GM12878 (cell line): ENCODE measurements at regions not wholly inside any gene's neighbourhood (a gene's known extent, or its start where the extent isn't known, plus 50 kb on each side); places are given as distances from the start of the nearest gene placed in this dataset.

Experiments
- ATAC-seq: fragments of 200-7000 bp; cut with Tn5 transposase; 3 replicates; pipeline ENCODE4 v1.9.1; 2020; ENCODE audit warnings: mild to moderate bottlenecking, moderate library complexity
- BruUV-seq: library from RNA; stranded (reverse); fragments of 400-500 nt; replicated peaks from 2 replicates; lab custom pipeline; 2021; lab: Mats Ljungman, UMichigan
- CTCF ChIA-PET: fragments of 300-600 bp; sonication (Branson Sonifier 250); formaldehyde crosslinking; extraction: SDS; loops from one replicate; lab custom pipeline; 2021; ENCODE audit warnings: inconsistent platforms; lab: Yijun Ruan, JAX
- POLR2A ChIA-PET: fragments of 350-600 bp; formaldehyde crosslinking; extraction: SDS; loops from one replicate; lab custom pipeline; 2021; ENCODE audit warnings: inconsistent platforms; lab: Charles Lee
- RAD21 ChIA-PET: fragments of 300-600 bp; sonication (Branson Sonifier 250); formaldehyde crosslinking; loops from one replicate; lab custom pipeline; 2023; ENCODE audit warnings: antibody characterized with exemption; ENCODE audit not compliant: unreplicated experiment; lab: Charles Lee
- SMC1A ChIA-PET: fragments of 300-600 bp; sonication (Branson Sonifier 250); formaldehyde crosslinking; loops from one replicate; lab custom pipeline; 2023; ENCODE audit not compliant: unreplicated experiment, uncharacterized antibody; lab: Charles Lee
- DNase-seq: peaks from one replicate; pipeline ENCODE4 v3.0.0-alpha.2; 2011; ENCODE audit warnings: low read depth, low spot score
- FAIRE-seq: peaks from 3 replicates; lab custom pipeline; 2011; peaks lifted over from hg19 to GRCh38; lab: Jason Lieb, UNC
- H2AFZ ChIP-seq: 2 replicates; pipeline ENCODE4 v1.6.0; 2011; ENCODE audit warnings: low read depth, low read length, control low read depth; ENCODE audit not compliant: control insufficient read depth
- H3K27ac ChIP-seq: 2 replicates; pipeline ENCODE4 v1.5.1; 2011; ENCODE audit warnings: control low read depth; ENCODE audit not compliant: control insufficient read depth, insufficient read depth
- H3K27me3 ChIP-seq, 2 experiments: replicated peaks in 1 of 2; 2 replicates each; pipeline versions ENCODE4 v1.6.0 to v1.6.1; 2011; ENCODE audit warnings: low read length in 1 of 2; ENCODE audit not compliant: control insufficient read depth in 2 of 2, insufficient read depth in 2 of 2
- H3K36me3 ChIP-seq, 2 experiments: 2 replicates each; pipeline ENCODE4 v1.5.1; 2011; ENCODE audit warnings: low read length in 1 of 2; ENCODE audit not compliant: control insufficient read depth in 2 of 2, insufficient read depth in 2 of 2
- H3K4me1 ChIP-seq: 2 replicates; pipeline ENCODE4 v1.6.1; 2011; ENCODE audit warnings: mild to moderate bottlenecking, low read length, moderate library complexity, mixed read lengths; ENCODE audit not compliant: control insufficient read depth, insufficient read depth
- H3K4me2 ChIP-seq: 2 replicates; pipeline ENCODE4 v1.6.0; 2011; ENCODE audit warnings: control low read depth; ENCODE audit not compliant: control insufficient read depth, insufficient read depth
- H3K4me3 ChIP-seq: fragments of 200-600 bp; sonication (generic); 2 replicates; pipeline ENCODE4 v1.5.1; 2016
- H3K79me2 ChIP-seq: 2 replicates; pipeline ENCODE4 v1.6.0; 2011; ENCODE audit warnings: low read length; ENCODE audit not compliant: control insufficient read depth, insufficient read depth
- H3K9ac ChIP-seq: 2 replicates; pipeline ENCODE4 v1.8.0; 2011; ENCODE audit warnings: low read length, control low read depth, mixed read lengths; ENCODE audit not compliant: control insufficient read depth, insufficient read depth
- H3K9me3 ChIP-seq: replicated peaks from 3 replicates; pipeline ENCODE4 v1.5.1; 2011; ENCODE audit warnings: mild to moderate bottlenecking, low read length; ENCODE audit not compliant: control insufficient read depth, insufficient read depth
- H4K20me1 ChIP-seq: 2 replicates; pipeline ENCODE4 v1.6.0; 2011; ENCODE audit not compliant: control insufficient read depth, insufficient read depth
- EZH2 ChIP-seq: IDR thresholded peaks from 2 replicates; pipeline ENCODE4 v1.6.1; 2012; ENCODE audit warnings: low read depth, mild to moderate bottlenecking, control low read depth, inconsistent platforms, low read length, borderline replicate concordance; ENCODE audit not compliant: control insufficient read depth
- IKZF2 ChIP-seq, 2 experiments: fragments of 450-650 bp; IDR thresholded peaks; 2 replicates each; pipeline ENCODE4 v1.6.1; 2017; ENCODE audit warnings: mild to moderate bottlenecking in 2 of 2, moderate library complexity in 2 of 2
- LARP7 ChIP-seq: fragments of 450-650 bp; IDR thresholded peaks from 2 replicates; pipeline ENCODE4 v1.6.1; 2017; ENCODE audit warnings: mild to moderate bottlenecking
- SPI1 ChIP-seq: IDR thresholded peaks from 2 replicates; pipeline ENCODE4 v1.6.1; 2011; ENCODE audit warnings: low read depth, mild to moderate bottlenecking, low read length, moderate library complexity, borderline replicate concordance; ENCODE audit not compliant: insufficient read depth
- whole genome bisulfite sequencing: methylation state at CpG from one replicate; pipeline ENCODE4 v1.1.6; 2016; ENCODE audit warnings: low lambda C conversion rate; ENCODE audit not compliant: insufficient replicate concordance, insufficient coverage; ENCODE audit errors: missing lambda C conversion rate; 5-methylcytosine and 5-hydroxymethylcytosine counted together
- in situ Hi-C: fragments of 300-500 bp; cut with MboI; formaldehyde crosslinking; loops from 9 replicates; pipeline ENCODE4 v1.14.3; 2018; ENCODE audit warnings: mixed read lengths
- intact Hi-C: fragments of 100-400 bp; cut with micrococcal nuclease; formaldehyde crosslinking; loops from one replicate; pipeline ENCODE4 v1.14.2; 2022; ENCODE audit not compliant: unreplicated experiment
- TF ChIP-seq, protein P1 (sequence below): fragments of 450-650 bp; IDR thresholded peaks from 2 replicates; pipeline ENCODE4 v1.6.1; 2018; ENCODE audit warnings: borderline replicate concordance, mild to moderate bottlenecking; ENCODE audit not compliant: partially characterized antibody

DNA sequence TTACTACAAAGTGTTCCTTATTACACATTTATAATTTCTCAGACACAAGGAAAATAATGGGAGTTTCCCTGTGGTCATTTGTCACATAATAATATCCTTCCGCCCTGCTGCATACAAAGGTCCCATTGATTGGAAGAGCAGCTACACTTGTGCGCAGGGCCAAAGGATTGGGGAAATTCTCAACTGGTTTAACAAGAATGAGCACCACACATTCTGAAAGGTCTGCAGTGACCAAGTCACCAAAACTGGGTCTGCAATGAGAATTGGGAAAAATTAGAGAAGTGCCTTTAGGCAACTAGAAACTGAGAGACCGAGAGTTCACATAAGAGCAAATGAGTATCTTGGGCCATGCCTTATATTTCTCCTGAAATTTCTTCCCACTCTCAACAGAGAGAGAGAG, 98.2 kb upstream of the NR2F2 start:
- CTCF ChIA-PET = no interaction called here
- no TSS peak for BruUV-seq
- POLR2A ChIA-PET = no interaction called here
- no peaks in the 10 kb centered on the region for H3K36me3 ChIP-seq
- DNase-seq (no peak), ATAC-seq (no peak), FAIRE-seq (no peak)
- H3K4me2 ChIP-seq = no peak overlapping the region
- H3K27me3 ChIP-seq = no peaks in the 10 kb centered on the region
- H3K27ac ChIP-seq = no peak overlapping the region
- 37% methylated on average over 3 of the region's 3 CpGs for WGBS
- SMC1A ChIA-PET = no interaction called here
- intact Hi-C loops = loop anchor here (5.0 kb wide), 5 partner anchors 95 to 245 kb away; no protein-coding TSS in a partner anchor
- H3K9ac ChIP-seq = no peak overlapping the region
- H2AFZ ChIP-seq = no peak overlapping the region
- no peaks in the 10 kb centered on the region for H4K20me1 ChIP-seq
- peaks cover 10% of the 10 kb centered on the region for H3K4me1 ChIP-seq
- no peak overlapping the region for H3K4me3 ChIP-seq
- H3K9me3 ChIP-seq = no peaks in the 10 kb centered on the region
- RAD21 ChIA-PET = no interaction called here
- no peaks in the 10 kb centered on the region for H3K79me2 ChIP-seq
- TF ChIP-seq LARP7 (no peak), SPI1 (peak; percentile 43; the same call in 1 of the 2 replicates), IKZF2 (IDR thresholded peaks at IDR 0.05) (peak in 1 of 2 experiments; percentile 26; a peak in 1 of 4 replicates), EZH2 (no peak)
- TF ChIP-seq, protein P1, sequence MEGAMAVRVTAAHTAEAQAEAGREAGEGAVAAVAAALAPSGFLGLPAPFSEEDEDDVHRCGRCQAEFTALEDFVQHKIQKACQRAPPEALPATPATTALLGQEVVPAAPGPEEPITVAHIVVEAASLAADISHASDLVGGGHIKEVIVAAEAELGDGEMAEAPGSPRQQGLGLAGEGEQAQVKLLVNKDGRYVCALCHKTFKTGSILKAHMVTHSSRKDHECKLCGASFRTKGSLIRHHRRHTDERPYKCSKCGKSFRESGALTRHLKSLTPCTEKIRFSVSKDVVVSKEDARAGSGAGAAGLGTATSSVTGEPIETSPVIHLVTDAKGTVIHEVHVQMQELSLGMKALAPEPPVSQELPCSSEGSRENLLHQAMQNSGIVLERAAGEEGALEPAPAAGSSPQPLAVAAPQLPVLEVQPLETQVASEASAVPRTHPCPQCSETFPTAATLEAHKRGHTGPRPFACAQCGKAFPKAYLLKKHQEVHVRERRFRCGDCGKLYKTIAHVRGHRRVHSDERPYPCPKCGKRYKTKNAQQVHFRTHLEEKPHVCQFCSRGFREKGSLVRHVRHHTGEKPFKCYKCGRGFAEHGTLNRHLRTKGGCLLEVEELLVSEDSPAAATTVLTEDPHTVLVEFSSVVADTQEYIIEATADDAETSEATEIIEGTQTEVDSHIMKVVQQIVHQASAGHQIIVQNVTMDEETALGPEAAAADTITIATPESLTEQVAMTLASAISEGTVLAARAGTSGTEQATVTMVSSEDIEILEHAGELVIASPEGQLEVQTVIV = no peak
- in situ Hi-C loops = no loop called here
